HG02885 (cell line): ENCODE measurements at regions not wholly inside any gene's neighbourhood (a gene's known extent, or its start where the extent isn't known, plus 50 kb on each side); places are given as distances from the start of the nearest gene placed in this dataset.

ENCODE experiments used
- ATAC-seq: cut with Tn5 transposase; IDR thresholded peaks from one replicate; pipeline ENCODE4 v1.9.1; 2021; ENCODE audit warnings: mild to moderate bottlenecking; ENCODE audit not compliant: unreplicated experiment, poor library complexity

- no peak for ATAC-seq
Observed at GRCh38 chr1:68938051-68938666, 441.3 kb upstream of the DEPDC1 start.

- no peak for ATAC-seq
Observed at GRCh38 chr1:68950036-68950435, 453.2 kb upstream of the DEPDC1 start.

DNA sequence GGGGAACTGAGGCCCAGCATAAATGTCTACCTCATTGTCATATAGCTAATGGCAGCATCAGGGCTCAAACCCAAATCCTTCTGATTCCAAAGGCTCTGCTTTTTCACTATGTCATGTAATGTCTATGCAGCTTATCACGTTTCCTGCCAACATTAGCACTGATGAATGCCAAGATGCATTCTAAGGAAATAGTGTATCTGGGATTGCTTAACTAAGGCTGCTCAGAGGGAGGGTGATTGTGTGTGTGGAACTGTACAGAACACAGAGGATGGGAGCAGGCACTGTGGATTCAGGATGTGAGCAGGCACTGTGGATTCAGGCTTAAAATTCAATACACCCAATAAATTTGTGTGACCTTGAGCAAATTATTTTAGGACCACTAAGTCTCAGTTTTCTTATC lies 456.4 kb upstream of the DEPDC1 start:
- no peak for ATAC-seq

GRCh38 chr1:68954841-68955240 lies 458.0 kb upstream of the DEPDC1 start:
- ATAC-seq, result no peak

DNA sequence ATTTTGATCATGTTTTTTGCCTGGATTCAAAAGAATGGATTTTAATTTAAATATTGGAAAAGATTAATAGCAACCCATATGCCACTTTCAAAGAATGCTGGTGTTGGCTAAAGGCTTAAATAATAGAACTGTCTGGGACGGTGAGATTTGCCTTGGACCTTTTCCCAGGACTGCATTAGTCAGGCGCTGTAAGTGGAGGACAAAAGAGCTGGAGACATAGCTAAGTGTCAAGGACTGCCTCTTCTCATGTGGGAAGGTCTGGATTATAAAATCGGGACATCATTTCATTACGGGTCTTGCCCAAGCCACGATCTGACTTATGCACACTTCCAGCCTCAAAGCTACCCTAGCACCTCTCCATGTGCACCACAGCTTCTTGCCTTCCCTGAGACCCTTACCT lies 458.5 kb upstream of the DEPDC1 start:
- no peak for ATAC-seq

GRCh38 chr1:68958958-68959357 lies 462.1 kb upstream of the DEPDC1 start:
- ATAC-seq, result no peak

GRCh38 chr1:68959461-68960030 lies 462.7 kb upstream of the DEPDC1 start:
- ATAC-seq, result no peak

GRCh38 chr1:68961143-68961542 lies 464.3 kb upstream of the DEPDC1 start:
- no peak for ATAC-seq

DNA sequence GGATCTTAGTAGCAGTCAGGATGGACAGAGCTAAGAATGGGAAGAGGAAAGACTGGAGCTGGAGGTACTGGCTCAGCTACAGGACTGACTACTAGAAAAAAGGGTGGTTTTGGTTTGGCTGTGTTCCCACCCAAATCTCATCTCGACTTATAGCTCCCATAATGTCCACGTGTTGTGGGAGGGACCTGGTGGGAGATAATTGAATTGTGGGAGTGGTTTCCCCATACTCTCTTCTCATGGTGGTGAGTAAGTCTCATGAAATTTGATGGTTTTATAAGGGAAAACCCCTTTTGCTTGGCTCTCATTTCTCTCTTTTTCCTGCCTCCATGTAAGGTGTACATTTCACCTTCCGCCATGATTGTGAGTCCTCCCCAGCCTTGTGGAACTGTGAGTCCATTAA lies 466.5 kb upstream of the DEPDC1 start:
- ATAC-seq, result no peak

DNA sequence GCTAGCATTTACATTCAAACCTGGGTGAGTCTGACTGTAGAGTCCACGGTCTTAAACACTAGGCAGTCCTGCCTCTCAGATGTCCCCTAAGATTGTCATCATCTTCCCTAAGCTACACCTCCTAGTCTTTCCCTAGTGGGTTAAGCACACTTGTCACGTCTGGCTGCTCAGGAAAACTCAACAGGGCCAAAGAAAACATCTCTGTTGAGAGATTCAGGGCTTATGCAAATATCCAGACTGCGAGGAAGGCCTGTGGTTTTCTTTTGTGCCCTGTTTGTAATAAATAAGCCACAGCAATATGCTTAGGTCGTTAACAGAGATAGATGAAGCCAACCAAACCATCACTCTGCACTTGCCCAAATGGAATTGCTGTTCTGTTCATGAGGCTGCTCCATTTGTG lies 472.6 kb upstream of the DEPDC1 start:
- ATAC-seq, result no peak

DNA sequence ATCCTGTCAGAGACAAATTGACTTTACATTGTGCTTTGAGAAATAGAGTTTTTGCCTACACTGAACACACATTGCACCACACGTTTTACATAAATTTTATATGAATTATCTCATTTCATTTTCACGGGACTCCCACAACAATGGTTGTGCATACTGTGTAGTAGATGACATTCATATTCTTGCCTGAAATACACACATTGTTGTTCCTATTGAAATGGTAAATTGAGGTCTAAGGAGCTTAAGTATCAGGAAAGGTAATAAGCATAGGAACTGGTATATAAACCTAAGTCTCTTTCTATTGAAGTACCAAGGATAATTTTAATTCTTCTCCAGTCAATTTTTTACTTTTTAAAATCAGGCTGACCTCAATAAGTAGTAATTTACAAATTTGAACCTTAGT lies 473.7 kb upstream of the DEPDC1 start:
- ATAC-seq, result no peak

DNA sequence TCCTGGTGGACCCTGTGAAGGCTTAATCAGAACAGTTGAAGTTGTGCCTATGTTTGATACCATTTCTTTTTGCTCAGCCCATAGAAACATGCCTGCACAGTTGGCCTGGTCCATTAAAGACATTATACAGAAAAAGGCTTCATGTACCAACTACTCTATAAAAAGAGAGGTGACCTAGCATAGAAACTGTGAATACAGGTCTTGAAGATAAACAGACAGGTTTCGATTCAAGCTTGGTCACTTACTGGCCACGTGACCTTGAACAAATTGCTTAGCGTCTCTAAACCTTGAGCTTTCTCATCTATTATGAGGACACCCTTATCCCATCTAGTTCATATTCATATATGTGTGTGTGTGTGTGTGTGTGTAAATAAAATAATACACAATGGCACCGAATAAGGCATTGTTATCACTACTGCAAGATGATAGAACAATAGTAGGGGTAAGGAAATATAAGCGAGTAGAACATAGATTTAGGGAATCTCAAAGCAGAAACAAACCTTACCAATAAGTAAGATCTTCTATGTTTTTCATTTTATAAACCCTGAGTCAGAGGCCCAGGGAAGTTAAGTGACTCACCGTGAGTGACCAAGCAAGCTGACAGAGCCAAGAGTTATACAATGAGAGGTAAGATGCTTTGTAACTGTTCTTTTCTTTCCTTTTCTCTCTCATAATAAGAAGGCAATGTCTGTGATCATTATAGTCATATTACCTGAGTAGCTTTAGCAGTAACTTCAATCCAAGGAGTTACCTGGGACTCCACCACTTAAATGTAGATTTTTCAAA lies 476.8 kb upstream of the DEPDC1 start:
- no peak for ATAC-seq

- no peak for ATAC-seq
Observed at GRCh38 chr1:68974447-68974846, 477.6 kb upstream of the DEPDC1 start.

GRCh38 chr1:68975212-68975933 lies 478.5 kb upstream of the DEPDC1 start:
- ATAC-seq, result no peak

DNA sequence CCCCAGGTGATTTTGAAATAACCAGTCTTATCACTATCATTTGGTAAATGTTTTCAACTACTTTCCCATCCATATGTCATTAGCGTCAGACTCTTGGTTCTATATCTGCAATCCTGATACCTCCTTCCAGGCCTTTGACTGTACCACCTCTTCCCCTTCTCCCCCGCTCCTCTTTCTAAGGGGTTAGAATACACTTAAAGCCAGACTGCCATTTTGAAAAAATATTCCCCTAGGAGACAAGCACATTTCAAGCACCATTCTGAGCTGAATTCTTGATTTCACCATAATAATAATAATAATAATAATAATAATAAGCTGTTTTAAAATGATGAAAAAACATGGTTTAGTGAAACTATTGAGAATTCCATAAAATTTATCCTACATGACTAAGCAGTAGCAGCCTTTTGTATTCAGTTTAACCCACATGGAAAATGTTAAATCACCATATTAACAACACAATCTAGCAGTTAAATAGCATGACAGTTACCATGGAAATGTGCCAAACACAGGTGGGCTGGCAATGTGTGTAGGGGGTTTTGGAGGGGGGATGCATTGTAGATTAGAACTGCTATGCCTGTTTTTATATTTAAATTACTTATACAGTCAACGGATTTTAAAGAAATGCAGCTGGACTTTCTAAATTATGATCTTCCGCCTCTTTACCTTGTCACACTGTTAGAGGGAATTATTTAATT lies 480.2 kb upstream of the DEPDC1 start:
- no peak for ATAC-seq

DNA sequence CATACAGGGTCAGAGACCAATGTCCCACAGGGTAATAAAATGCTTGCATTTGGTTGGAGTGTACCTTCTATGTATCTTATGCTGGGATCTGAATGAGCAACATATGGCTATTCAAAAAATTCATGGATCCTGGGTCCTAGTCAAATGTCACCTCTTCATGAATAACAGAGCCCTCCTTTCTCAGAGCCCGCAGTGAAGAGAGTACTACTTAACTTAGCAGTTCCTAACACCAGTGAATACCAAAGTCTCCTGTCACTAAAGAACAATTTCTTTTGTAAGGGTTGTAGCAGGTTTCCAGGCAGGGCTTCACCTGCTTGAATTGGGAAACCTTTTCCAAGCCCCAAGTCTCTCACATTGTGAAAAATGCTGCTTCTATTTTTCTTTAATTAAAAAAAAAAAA lies 483.0 kb upstream of the DEPDC1 start:
- no peak for ATAC-seq

DNA sequence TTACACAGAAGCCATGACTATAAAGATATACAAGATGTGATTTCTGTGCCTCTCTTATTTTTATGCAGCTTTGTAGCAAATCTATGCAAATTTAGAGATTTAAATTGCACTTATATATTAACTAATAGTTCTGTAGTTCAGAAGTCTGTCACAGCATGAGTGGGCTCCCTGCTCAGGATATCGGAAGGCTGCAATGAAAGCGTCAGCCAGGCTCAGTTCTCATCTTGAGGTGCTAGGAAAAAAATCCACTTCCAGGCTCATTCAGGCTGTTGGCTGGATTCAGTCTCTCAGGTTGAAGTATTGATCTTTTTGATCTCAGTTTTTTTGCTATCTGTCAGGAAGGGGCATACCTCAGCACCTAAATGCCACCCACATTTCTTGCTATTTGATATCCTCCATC lies 487.4 kb upstream of the DEPDC1 start:
- ATAC-seq, result no peak

- no peak for ATAC-seq
Observed at GRCh38 chr1:68994096-68994495, 497.2 kb upstream of the DEPDC1 start.

DNA sequence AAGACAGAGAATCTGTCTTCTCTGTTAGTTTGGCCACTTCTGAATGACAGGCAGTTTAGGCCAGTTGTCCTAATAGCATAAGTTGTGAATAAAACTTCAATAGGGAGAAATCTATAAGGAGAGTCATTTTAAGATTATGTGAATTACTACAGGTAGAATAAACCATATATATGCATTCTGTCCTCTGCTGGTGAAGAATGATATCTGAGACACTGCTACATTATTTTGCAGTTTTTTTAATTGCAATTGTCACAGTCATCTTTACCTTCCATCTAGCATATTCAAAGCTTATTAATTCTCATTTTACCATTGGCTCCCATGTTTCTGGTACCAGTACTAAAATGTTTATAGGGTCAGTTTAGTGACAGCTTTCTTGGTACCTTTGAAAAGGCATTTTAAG lies 519.6 kb upstream of the DEPDC1 start:
- no peak for ATAC-seq

GRCh38 chr1:69029649-69030048 lies 532.8 kb upstream of the DEPDC1 start:
- no peak for ATAC-seq

- no peak for ATAC-seq
Observed at GRCh38 chr1:69038379-69038778, 529.3 kb upstream of the LRRC7 start.
